Mesenteric fat pad (tissue), 1 donor: ENCODE measurements at regions not wholly inside any gene's neighbourhood (a gene's known extent, or its start where the extent isn't known, plus 50 kb on each side); places are given as distances from the start of the nearest gene placed in this dataset.
"Not testable (repeated sequence)": the region's sequence is repeated elsewhere in the genome, so short reads cannot be mapped to it uniquely, and the experiment has no call there.

Experiments
- DNase-seq: peaks from one replicate; pipeline ENCODE4 v3.0.0-alpha.2; 2020; ENCODE audit warnings: low spot score
- donor health status: DM: yes; HTN: yes; CAD: no.

- no peak for DNase-seq
These were observed 327.9 kb upstream of the MAGEB18 start for GRCh38 chrX:25810202-25810601.

- DNase-seq: no peak
These were observed 318.3 kb upstream of the MAGEB18 start for GRCh38 chrX:25819879-25820278.

GRCh38 chrX:25851141-25851540 is 287.0 kb upstream of the MAGEB18 start:
- DNase-seq: no peak

- DNase-seq: no peak
These were observed 285.1 kb upstream of the MAGEB18 start for GRCh38 chrX:25853002-25853479.

- DNase-seq: no peak
These were observed 279.8 kb upstream of the MAGEB18 start for GRCh38 chrX:25858273-25858880.

GRCh38 chrX:25860322-25860721 is 277.8 kb upstream of the MAGEB18 start:
- DNase-seq: no peak

GRCh38 chrX:25869761-25870160 is 268.4 kb upstream of the MAGEB18 start:
- no peak for DNase-seq

- DNase-seq: no peak
These were observed 265.4 kb upstream of the MAGEB18 start for GRCh38 chrX:25872786-25873185.

GRCh38 chrX:25873196-25873595 is 264.9 kb upstream of the MAGEB18 start:
- no peak for DNase-seq

GRCh38 chrX:25878806-25879205 is 259.3 kb upstream of the MAGEB18 start:
- no peak for DNase-seq

GRCh38 chrX:25882503-25882902 is 255.6 kb upstream of the MAGEB18 start:
- DNase-seq: not testable (repeated sequence)

GRCh38 chrX:25897758-25898157 is 240.4 kb upstream of the MAGEB18 start:
- no peak for DNase-seq

- DNase-seq: not testable (repeated sequence)
These were observed 232.4 kb upstream of the MAGEB18 start for GRCh38 chrX:25905728-25906127.

- no peak for DNase-seq
These were observed 212.2 kb upstream of the MAGEB18 start for GRCh38 chrX:25925946-25926345.

- no peak for DNase-seq
These were observed 209.8 kb upstream of the MAGEB18 start for GRCh38 chrX:25928316-25928715.

- no peak for DNase-seq
These were observed 197.1 kb upstream of the MAGEB18 start for GRCh38 chrX:25941087-25941486.

GRCh38 chrX:25941559-25942250 is 196.4 kb upstream of the MAGEB18 start:
- DNase-seq: no peak

- DNase-seq: no peak
These were observed 169.2 kb upstream of the MAGEB18 start for GRCh38 chrX:25968920-25969319.

- no peak for DNase-seq
These were observed 161.3 kb upstream of the MAGEB18 start for GRCh38 chrX:25976683-25977310.

- DNase-seq: no peak
These were observed 139.5 kb upstream of the MAGEB18 start for GRCh38 chrX:25998687-25999086.

GRCh38 chrX:26007462-26007861 is 130.7 kb upstream of the MAGEB18 start:
- DNase-seq: no peak

GRCh38 chrX:26008042-26008441 is 130.1 kb upstream of the MAGEB18 start:
- DNase-seq: no peak

- DNase-seq: no peak
These were observed 129.5 kb upstream of the MAGEB18 start for GRCh38 chrX:26008691-26009090.
